OCI-M2 (cell line): ENCODE measurements at regions not wholly inside any gene's neighbourhood (a gene's known extent, or its start where the extent isn't known, plus 50 kb on each side); places are given as distances from the start of the nearest gene placed in this dataset.

Experiments used
- DNase-seq: peaks from one replicate; lab custom pipeline; 2025; ENCODE audit not compliant: unreplicated experiment; lab: John Stamatoyannopoulos, UW

GRCh38 chr21:25054689-25055088 is 552.6 kb downstream of the MRPL39 start:
- DNase-seq, result no peak

- peak; percentile 6 for DNase-seq
These were observed 567.6 kb downstream of the MRPL39 start for GRCh38 chr21:25039461-25040380.

- no peak for DNase-seq
These were observed 570.5 kb downstream of the MRPL39 start for GRCh38 chr21:25036775-25037174.

GRCh38 chr21:25031750-25032149 is 575.5 kb downstream of the MRPL39 start:
- no peak for DNase-seq

GRCh38 chr21:25029580-25029979 is 577.7 kb downstream of the MRPL39 start:
- DNase-seq, result no peak

GRCh38 chr21:25025596-25025995 is 581.7 kb downstream of the MRPL39 start:
- DNase-seq, result no peak

- DNase-seq, result no peak
These were observed 582.6 kb downstream of the MRPL39 start for GRCh38 chr21:25024639-25025038.

- no peak for DNase-seq
These were observed 601.9 kb downstream of the MRPL39 start for GRCh38 chr21:25005388-25005787.

GRCh38 chr21:25002676-25003075 is 604.6 kb downstream of the MRPL39 start:
- DNase-seq, result no peak

- DNase-seq, result peak; percentile 69
These were observed 612.1 kb downstream of the MRPL39 start for GRCh38 chr21:24995216-24995615.

- DNase-seq, result no peak
These were observed 612.6 kb downstream of the MRPL39 start for GRCh38 chr21:24994717-24995116.

- no peak for DNase-seq
These were observed 617.8 kb downstream of the MRPL39 start for GRCh38 chr21:24989516-24989915.

GRCh38 chr21:24988941-24989340 is 618.3 kb downstream of the MRPL39 start:
- DNase-seq, result no peak

GRCh38 chr21:24976238-24976637 is 631.0 kb downstream of the MRPL39 start:
- DNase-seq, result no peak

- DNase-seq, result no peak
These were observed 638.2 kb downstream of the MRPL39 start for GRCh38 chr21:24969068-24969467.

- no peak for DNase-seq
These were observed 651.9 kb downstream of the MRPL39 start for GRCh38 chr21:24955275-24955961.

GRCh38 chr21:24948186-24948585 is 659.1 kb downstream of the MRPL39 start:
- DNase-seq, result no peak

- no peak for DNase-seq
These were observed 661.4 kb downstream of the MRPL39 start for GRCh38 chr21:24945910-24946309.

- DNase-seq, result no peak
These were observed 665.7 kb downstream of the MRPL39 start for GRCh38 chr21:24941316-24942185.

- DNase-seq, result no peak
These were observed 668.0 kb downstream of the MRPL39 start for GRCh38 chr21:24939291-24939690.

- DNase-seq, result no peak
These were observed 668.7 kb downstream of the MRPL39 start for GRCh38 chr21:24938573-24938972.
